Activated B cell treated with CpG ODN at 0.5 μM for 24 hours (primary cell): ENCODE measurements at regions not wholly inside any gene's neighbourhood (a gene's known extent, or its start where the extent isn't known, plus 50 kb on each side); places are given as distances from the start of the nearest gene placed in this dataset.

Source experiments
- ATAC-seq: fragments of 200-7000 bp; cut with Tn5 transposase; one replicate; pipeline ENCODE4 v1.10.0; 2021; ENCODE audit warnings: low read depth, mild to moderate bottlenecking, moderate library complexity
- CTCF ChIA-PET: fragments of 350-600 bp; sonication (Branson Sonifier 250); formaldehyde crosslinking; loops from one replicate; lab custom pipeline; 2021; ENCODE audit warnings: antibody characterized with exemption; lab: Charles Lee
- POLR2A ChIA-PET: fragments of 350-600 bp; sonication (Branson Sonifier 250); formaldehyde crosslinking; loops from one replicate; lab custom pipeline; 2021; ENCODE audit warnings: antibody characterized with exemption; lab: Charles Lee
- DNase-seq: peaks from one replicate; pipeline ENCODE4 v3.0.0; 2022
- H3K27ac Mint-ChIP-seq: one replicate; pipeline ENCODE4 v1.8.0; 2020; ENCODE audit warnings: mixed read lengths
- H3K27me3 Mint-ChIP-seq: one replicate; pipeline ENCODE4 v1.8.0; 2021; ENCODE audit warnings: mixed read lengths
- H3K36me3 Mint-ChIP-seq: one replicate; pipeline ENCODE4 v1.8.0; 2021; ENCODE audit warnings: low read depth, mixed read lengths
- H3K4me1 Mint-ChIP-seq: one replicate; pipeline ENCODE4 v1.8.0; 2021; ENCODE audit warnings: mixed read lengths
- H3K4me3 Mint-ChIP-seq: one replicate; pipeline ENCODE4 v1.8.0; 2020; ENCODE audit warnings: mild to moderate bottlenecking, mixed read lengths
- H3K9me3 Mint-ChIP-seq: one replicate; pipeline ENCODE4 v1.8.0; 2020; ENCODE audit warnings: mixed read lengths
- CTCF ChIP-seq: fragments of 200-600 bp; IDR thresholded peaks from one replicate; pipeline ENCODE4 v1.8.0; 2022; ENCODE audit warnings: antibody characterized with exemption, mild to moderate bottlenecking
- intact Hi-C: fragments of 100-400 bp; cut with micrococcal nuclease; formaldehyde crosslinking; loops from one replicate; pipeline ENCODE4 v1.15.1; 2024

- H3K9me3 Mint-ChIP-seq, result peaks cover 6% of the 10 kb centered on the region
- H3K27ac Mint-ChIP-seq, result peak overlapping the region; percentile 79
- peaks cover 78% of the 10 kb centered on the region for H3K4me1 Mint-ChIP-seq
- peaks cover 5% of the 10 kb centered on the region for H3K36me3 Mint-ChIP-seq
- intact Hi-C loops, result no loop called here
- CTCF ChIA-PET, result no interaction called here
- POLR2A ChIA-PET, result no interaction called here
- DNase-seq (no peak), ATAC-seq (no peak)
- H3K4me3 Mint-ChIP-seq, result peak overlapping the region; percentile 12
- no peak for TF ChIP-seq CTCF
- no peaks in the 10 kb centered on the region for H3K27me3 Mint-ChIP-seq
Measured at GRCh38 chr21:25459993-25460392, 147.3 kb downstream of the MRPL39 start.

- Mint-ChIP-seq H3K4me1 (peaks cover 75% of the 10 kb centered on the region), H3K36me3 (peaks cover 5% of the 10 kb centered on the region), H3K27me3 (no peaks in the 10 kb centered on the region), H3K9me3 (peaks cover 7% of the 10 kb centered on the region), H3K27ac (peak overlapping the region; percentile 79), H3K4me3 (no peak overlapping the region)
- ChIA-PET POLR2A (interaction anchor here (1.0 to 1.2 kb wide), 4 partner anchors 43 to 117 kb away, joined by 3 to 11 read pairs (median 6); no protein-coding TSS in a partner anchor), CTCF (no interaction called here)
- DNase-seq (no peak), ATAC-seq (peak; percentile 26)
- TF ChIP-seq CTCF, result no peak
- intact Hi-C loops, result no loop called here
Measured at GRCh38 chr21:25459365-25459764, 147.9 kb downstream of the MRPL39 start.

- no peak for ATAC-seq
- peak overlapping the region; percentile 86 for H3K27ac Mint-ChIP-seq
- no peaks in the 10 kb centered on the region for H3K27me3 Mint-ChIP-seq
- H3K4me3 Mint-ChIP-seq, result peak overlapping the region; percentile 32
- H3K4me1 Mint-ChIP-seq, result peaks cover 73% of the 10 kb centered on the region
- ChIA-PET CTCF (no interaction called here), POLR2A (interaction anchor here (0.7 to 3.3 kb wide), 7 partner anchors 29 to 118 kb away, joined by 3 to 13 read pairs (median 4); no protein-coding TSS in a partner anchor)
- no peak for DNase-seq
- H3K36me3 Mint-ChIP-seq, result peaks cover 5% of the 10 kb centered on the region
- H3K9me3 Mint-ChIP-seq, result peaks cover 8% of the 10 kb centered on the region
- intact Hi-C loops, result no loop called here
- TF ChIP-seq CTCF, result no peak
Measured at GRCh38 chr21:25458484-25458883, 148.8 kb downstream of the MRPL39 start.

GRCh38 chr21:25457946-25458345 lies 149.3 kb downstream of the MRPL39 start:
- H3K27ac Mint-ChIP-seq, result peak overlapping the region; percentile 75

More at GRCh38 chr21:25457946-25458345, 149.3 kb downstream of the MRPL39 start:
- Mint-ChIP-seq H3K36me3 (peaks cover 5% of the 10 kb centered on the region), H3K9me3 (peaks cover 8% of the 10 kb centered on the region), H3K4me1 (peaks cover 71% of the 10 kb centered on the region), H3K4me3 (no peak overlapping the region), H3K27me3 (no peaks in the 10 kb centered on the region)
- TF ChIP-seq CTCF, result no peak
- ATAC-seq, result no peak
- ChIA-PET POLR2A (interaction anchor here (0.8 to 3.3 kb wide), 6 partner anchors 29 to 115 kb away, joined by 3 to 16 read pairs (median 6); no protein-coding TSS in a partner anchor), CTCF (no interaction called here)
- intact Hi-C loops, result loop anchor here (1.0 to 2.0 kb wide), 10 partner anchors 15 to 282 kb away; partner anchors contain the start of genes ATP5PF and GABPA
- no peak for DNase-seq
